GM18909 (cell line): ENCODE measurements at regions not wholly inside any gene's neighbourhood (a gene's known extent, or its start where the extent isn't known, plus 50 kb on each side); places are given as distances from the start of the nearest gene placed in this dataset.
A peak's percentile ranks its signal among the peaks of the same experiment; 100 is the strongest.

Experiments used
- ATAC-seq: cut with Tn5 transposase; IDR thresholded peaks from one replicate; pipeline ENCODE4 v1.9.1; 2021; ENCODE audit warnings: mild to moderate bottlenecking; ENCODE audit not compliant: unreplicated experiment, poor library complexity

GRCh38 chr4:189385098-189385497 is 555.6 kb upstream of the FRG1 start:
- no peak for ATAC-seq

DNA sequence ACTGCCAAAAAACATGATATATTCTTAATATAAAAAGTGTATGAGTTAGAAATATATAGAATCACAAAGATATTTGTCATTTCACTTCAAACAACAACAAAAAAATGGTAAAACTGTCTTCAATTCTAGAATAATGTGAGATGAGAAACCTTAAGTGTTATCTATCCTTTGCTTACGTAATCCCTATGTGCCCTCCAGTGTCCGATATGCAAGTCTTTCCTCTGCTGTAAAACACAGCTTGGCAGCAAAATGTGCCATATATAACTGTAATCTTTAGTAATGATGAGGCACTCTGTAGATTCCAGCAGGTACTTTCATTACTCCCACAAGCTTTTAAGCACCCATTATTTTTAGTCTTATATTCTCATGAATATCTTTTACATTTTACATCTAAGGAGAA is 555.1 kb upstream of the FRG1 start:
- no peak for ATAC-seq

DNA sequence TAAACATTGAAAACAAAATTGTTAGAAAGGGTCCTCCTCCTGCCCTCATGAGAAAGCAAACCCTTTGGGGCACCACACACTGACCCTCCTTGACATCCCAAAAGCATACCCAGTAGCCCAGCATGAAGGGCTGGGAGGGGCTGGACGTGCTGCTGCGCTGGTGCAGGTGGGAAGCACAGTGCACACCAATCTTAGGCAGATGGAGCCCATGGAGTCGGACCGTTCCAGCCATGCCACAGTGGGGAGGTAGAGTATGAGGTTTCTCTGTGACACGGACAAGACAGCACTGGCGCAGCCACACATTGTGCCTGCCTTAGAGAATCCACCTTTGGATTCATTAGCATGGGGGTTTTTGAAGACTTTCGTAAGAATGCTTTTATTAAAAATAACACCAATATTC is 544.2 kb upstream of the FRG1 start:
- no peak for ATAC-seq

- ATAC-seq: no peak
Observed at GRCh38 chr4:189404271-189404670, 536.4 kb upstream of the FRG1 start.

- ATAC-seq: no peak
Observed at GRCh38 chr4:189409158-189409557, 531.5 kb upstream of the FRG1 start.

DNA sequence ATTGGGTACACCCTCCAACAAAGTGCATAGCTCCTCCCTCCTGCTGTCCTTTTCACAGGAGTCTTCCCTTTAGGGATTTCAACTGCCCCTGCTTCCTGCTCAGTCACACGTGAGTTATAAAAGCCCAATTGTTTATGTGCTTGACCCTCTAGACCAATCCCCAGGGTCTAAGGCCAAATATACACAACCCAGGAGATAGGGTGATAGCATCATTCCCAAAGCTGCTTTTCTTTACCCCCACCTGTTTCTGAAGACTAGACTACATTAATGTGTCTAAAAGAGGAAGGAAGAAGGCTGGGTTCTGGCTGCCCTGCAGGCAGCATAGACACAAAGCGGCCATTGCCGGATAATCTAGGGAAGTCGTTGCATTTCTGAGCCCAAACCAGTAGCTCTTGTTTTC is 526.7 kb upstream of the FRG1 start:
- ATAC-seq: no peak

- no peak for ATAC-seq
Observed at GRCh38 chr4:189420572-189420971, 520.1 kb upstream of the FRG1 start.

- no peak for ATAC-seq
Observed at GRCh38 chr4:189436207-189436606, 504.5 kb upstream of the FRG1 start.

DNA sequence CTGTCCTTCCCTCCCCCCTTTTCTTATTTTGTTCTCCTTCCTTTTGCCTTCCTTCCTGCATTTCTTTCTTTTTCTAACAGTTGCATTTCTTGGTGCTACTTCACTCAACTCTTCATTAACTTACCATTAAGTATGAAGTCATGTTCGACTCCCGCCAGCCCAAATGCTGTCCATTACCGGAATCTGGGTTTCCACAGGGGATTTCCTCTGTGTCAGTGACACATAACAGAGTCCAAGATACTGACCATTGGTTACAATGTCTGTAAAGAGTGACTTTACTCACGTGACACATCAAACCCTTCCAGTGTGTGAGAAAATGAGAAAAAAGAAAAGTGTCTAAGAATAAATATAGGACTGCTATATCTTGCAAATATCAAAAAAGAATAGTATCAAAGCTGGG is 500.0 kb upstream of the FRG1 start:
- no peak for ATAC-seq

DNA sequence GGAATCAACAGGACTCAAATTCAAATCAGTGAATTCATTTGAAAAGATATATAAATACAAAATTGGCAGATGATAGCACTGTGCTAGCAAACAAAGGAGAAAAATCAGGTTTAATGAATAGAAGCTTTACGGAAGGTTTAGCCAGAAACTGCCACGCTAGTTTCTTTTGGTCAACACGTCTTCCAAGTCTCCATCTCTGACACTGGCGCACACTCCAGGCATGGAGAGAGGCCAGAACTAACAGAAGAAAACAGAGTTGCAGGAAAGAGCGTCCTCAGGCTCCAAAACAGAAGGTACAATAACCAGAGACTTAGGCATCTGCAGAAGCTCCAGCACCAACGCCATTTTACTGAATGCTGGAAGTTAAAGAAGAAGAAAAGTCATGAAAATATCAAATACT is 497.3 kb upstream of the FRG1 start:
- ATAC-seq: no peak

DNA sequence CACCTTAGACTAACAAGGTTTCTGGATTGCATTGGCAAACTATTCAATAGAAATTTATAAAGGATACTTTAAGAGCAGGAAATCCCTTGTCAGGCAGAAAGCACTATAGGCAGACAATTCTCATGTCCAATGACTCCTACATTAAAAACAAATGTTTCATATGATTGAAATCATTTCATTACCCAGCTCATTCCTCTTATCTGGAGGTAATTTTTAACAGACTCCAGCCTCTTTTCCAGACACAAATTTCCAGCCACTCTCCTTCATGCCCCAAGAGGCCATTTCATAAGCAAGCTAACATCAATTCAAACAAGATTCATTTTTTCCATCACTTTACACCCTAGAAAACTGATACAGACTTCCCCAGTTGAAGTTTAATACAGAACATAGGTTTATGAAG is 495.1 kb upstream of the FRG1 start:
- ATAC-seq: no peak

DNA sequence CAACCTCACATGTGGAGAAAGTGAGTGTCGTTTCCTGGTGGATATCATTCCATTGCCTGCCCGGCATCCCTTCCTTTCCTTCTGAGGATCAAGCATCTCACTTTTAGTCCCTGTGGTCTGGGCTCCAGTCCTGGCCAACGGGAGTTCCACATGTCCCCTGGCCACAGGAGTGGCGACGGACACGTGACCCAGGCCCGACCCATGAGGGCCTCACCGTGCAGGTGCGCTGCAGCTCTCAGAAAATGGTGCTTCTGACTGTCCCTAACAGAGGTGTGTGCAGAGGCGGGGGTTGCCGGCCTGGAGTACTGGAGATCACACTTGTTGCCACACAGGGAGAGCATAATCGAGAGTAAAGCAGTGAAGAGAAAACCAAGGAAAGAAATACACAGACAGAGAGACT is 476.9 kb upstream of the FRG1 start:
- ATAC-seq: no peak

GRCh38 chr4:189494407-189494806 is 446.3 kb upstream of the FRG1 start:
- ATAC-seq: no peak

DNA sequence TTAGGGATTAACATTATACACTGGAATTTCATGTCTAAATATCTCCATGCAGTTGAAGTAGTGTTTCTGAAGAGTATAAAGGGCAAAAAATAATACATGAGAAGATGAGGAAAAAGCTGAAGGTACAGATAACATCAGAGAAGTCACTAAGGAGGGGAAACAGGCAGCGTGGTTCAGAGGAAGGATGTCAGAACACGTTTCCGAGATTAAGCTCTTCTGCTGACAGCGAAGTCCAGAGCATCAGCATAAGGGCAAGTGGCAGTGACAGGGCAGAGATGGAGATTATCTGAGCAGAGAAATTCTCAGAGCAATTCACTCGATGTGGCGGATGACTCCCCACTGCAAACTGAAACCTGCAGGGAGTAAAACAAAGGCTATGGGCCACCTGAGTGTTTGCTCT is 443.2 kb upstream of the FRG1 start:
- no peak for ATAC-seq

DNA sequence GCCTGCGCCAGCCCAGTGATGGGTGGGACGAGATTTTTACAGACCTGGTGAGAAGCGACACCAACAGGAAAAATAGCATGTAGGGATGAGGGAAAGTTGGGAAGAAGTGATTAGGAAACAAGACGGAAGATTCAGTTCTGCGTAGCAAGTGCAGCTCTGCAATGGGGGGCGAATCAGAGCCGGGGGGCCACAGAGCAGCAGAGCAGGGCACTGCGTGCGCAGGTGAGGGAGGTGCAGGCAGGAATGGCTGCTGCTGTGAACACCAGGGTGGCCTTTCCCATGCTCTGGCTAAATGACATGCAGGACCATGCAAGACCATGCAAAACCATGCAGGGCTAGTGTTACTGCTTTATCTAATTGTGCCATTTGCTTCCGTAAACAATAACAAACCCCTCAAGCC is 442.7 kb upstream of the FRG1 start:
- ATAC-seq: no peak

GRCh38 chr4:189498457-189498856 is 442.2 kb upstream of the FRG1 start:
- ATAC-seq: no peak

DNA sequence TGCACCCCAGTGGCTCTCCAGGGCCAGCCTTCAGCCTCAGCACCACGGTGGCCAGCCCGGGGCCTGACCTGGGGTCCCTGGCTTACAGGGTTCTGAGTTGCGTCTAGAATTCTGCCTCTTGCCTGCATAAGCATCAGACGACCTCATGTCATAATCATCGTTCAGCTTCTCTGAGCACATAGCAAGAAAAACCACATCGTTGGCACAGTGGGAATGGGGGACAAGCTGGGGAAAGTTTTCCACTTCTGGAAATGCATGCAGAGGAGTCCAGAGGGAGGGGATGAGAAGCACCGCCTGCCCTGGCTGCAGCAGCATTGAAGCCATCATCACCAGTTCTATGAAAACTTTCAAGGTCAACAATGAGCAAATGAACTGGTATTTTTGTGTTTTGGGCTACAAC is 441.0 kb upstream of the FRG1 start:
- no peak for ATAC-seq

DNA sequence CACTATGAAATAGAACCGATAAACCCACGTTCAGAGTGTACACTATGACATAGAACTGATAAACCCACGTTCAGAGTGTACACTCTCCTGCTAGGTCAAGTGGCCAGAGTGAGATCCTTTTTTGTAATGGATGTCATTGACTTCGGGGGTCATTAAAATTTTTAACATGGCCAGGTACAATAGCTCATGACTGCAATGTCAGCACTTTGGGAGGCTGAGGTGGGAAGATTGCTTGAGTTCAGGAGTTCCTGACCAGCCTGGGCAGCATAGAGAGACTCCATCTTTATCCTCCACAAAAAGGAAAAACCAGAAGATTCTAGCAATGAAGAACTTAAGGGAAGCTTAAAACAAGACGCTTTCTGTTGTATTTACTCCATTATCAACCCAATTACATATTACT is 439.7 kb upstream of the FRG1 start:
- ATAC-seq: no peak

GRCh38 chr4:189502841-189503435 is 437.7 kb upstream of the FRG1 start:
- ATAC-seq: peak; percentile 45

DNA sequence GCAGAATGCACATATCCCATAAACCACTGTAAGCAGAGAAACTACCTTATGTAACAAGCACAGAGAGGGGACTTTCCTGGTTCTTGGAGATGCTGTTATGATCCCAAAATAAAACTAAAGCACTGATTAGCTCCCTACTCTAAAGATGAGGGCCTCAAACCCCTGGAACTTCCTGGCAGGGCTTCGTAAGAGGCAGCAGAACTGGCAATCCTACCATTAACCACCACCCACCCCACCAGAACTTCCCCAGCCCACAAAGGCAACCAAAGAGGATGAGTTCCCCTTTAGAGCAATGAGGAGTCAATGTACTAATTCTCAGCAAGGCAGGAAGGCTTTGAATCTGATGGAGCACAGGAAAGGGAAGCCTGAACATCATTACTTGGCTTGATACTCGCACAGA is 436.5 kb upstream of the FRG1 start:
- no peak for ATAC-seq

DNA sequence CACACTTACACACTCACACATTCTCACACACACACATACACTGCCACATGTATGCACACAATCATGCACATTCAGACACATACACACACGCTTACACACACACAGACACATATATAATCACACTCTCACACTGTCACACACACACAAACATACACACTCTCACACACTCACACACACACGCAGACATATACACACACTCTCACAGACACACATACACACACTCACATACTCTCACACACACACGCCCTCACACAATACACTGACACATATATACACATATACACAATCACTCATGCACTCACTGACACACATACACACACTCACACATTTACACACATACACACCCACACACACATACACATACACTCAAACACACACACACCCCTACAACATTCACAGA is 435.3 kb upstream of the FRG1 start:
- ATAC-seq: no peak

- no peak for ATAC-seq
Observed at GRCh38 chr4:189506080-189506479, 434.6 kb upstream of the FRG1 start.

- no peak for ATAC-seq
Observed at GRCh38 chr4:189507060-189507459, 433.6 kb upstream of the FRG1 start.
